Muscle of leg (tissue), 3 donors: ENCODE measurements at regions not wholly inside any gene's neighbourhood (a gene's known extent, or its start where the extent isn't known, plus 50 kb on each side); places are given as distances from the start of the nearest gene placed in this dataset.
"Not testable (repeated sequence)": the region's sequence is repeated elsewhere in the genome, so short reads cannot be mapped to it uniquely, and the experiment has no call there.

ENCODE experiments used
- DNase-seq: peaks from one replicate; pipeline ENCODE4 v3.0.0; 2013
- H3K27ac ChIP-seq: one replicate; pipeline ENCODE4 v1.5.1; 2013; ENCODE audit warnings: mild to moderate bottlenecking, low read length, control low read depth
- H3K27me3 ChIP-seq: one replicate; pipeline ENCODE4 v1.6.1; 2013; ENCODE audit warnings: low read length; ENCODE audit not compliant: control insufficient read depth, insufficient read depth
- H3K36me3 ChIP-seq: one replicate; pipeline ENCODE4 v1.6.1; 2013; ENCODE audit warnings: low read length; ENCODE audit not compliant: control insufficient read depth, insufficient read depth
- H3K4me1 ChIP-seq: one replicate; pipeline ENCODE4 v1.6.1; 2013; ENCODE audit warnings: low read length; ENCODE audit not compliant: control insufficient read depth, insufficient read depth
- H3K4me3 ChIP-seq: one replicate; pipeline ENCODE4 v1.5.1; 2013; ENCODE audit warnings: low read length, control low read depth
- H3K9me3 ChIP-seq: replicated peaks from 2 replicates; pipeline ENCODE4 v1.6.1; 2013; ENCODE audit warnings: low read depth, low read length; ENCODE audit not compliant: control insufficient read depth
- WGBS: methylation state at CpG from one replicate; pipeline ENCODE4 v1.1.5; 2013; ENCODE audit warnings: missing lambda C conversion rate; ENCODE audit not compliant: insufficient coverage; 5-methylcytosine and 5-hydroxymethylcytosine counted together

DNA sequence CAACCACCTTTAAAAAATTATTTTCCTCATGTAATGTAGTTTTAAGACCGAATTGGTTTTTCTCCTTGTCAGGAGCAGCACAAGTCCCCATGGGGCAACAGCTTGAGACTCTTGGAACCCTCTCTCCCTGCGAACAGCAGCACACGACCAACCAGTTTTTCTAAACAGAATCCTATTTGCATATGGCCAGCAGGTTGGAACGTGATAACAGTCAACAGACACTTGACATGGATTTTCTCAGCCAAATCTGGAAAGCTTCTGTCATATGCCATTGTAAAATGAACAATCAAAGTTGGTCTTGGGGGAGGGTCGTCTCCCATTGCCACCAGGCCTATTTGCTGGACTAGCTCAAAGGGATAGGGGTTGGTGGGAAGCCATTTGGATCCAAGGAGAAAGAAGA is 1915.0 kb upstream of the FLRT2 start:
- Histone ChIP-seq H3K9me3 (no peaks in the 10 kb centered on the region), H3K27ac (no peak overlapping the region), H3K4me3 (no peak overlapping the region), H3K27me3 (no peaks in the 10 kb centered on the region), H3K4me1 (no peaks in the 10 kb centered on the region), H3K36me3 (no peaks in the 10 kb centered on the region)
- 82% methylated on average over 3 of the region's 5 CpGs for WGBS
- no peak for DNase-seq

DNA sequence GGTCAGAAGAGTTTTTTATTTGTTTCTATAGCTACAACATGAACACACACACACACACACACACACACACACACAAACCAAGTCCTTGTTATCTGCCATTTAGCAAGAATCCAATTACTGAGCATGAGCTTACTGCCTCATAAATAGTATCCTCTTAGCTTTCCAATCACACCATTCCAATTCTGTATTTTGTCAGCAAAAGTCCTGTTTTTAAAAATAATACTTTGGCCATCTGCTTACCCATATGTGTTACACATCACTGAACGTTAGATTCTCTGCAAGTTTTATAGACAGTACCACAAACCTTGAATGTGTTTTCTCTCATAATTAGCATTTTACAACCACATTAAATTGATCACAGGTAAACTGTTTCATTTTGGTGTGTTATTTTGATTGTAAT is 1905.4 kb upstream of the FLRT2 start:
- DNase-seq: peak; percentile 29
- WGBS: no CpG with 5 or more reads among the region's 1 CpG

DNA sequence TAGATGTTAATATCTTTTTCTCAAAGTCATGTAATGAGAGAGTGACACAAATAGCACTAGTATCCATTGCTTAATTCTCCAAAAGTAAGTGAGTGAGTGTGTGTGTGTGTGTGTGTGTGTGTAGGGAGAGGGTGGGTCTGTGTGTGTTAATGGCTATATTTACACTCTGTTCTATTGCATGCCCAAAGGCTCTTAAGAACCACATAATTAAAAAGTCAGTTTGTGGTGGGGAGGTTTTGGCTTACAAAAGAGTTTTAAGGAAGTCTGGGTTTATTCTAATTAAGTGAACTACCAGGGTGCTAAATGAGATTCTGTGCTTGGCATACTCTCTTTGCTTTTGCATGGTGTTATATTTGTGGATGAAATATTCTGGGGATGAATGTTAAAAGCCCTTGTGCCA is 1897.6 kb upstream of the FLRT2 start:
- Histone ChIP-seq H3K4me1 (no peaks in the 10 kb centered on the region), H3K36me3 (no peaks in the 10 kb centered on the region), H3K27me3 (no peaks in the 10 kb centered on the region), H3K27ac (no peak overlapping the region), H3K9me3 (no peaks in the 10 kb centered on the region), H3K4me3 (no peak overlapping the region)
- no peak for DNase-seq

More for the DNA sequence above, 1905.4 kb upstream of the FLRT2 start:
- no peak overlapping the region for H3K4me3 ChIP-seq
- no peak overlapping the region for H3K27ac ChIP-seq
- no peaks in the 10 kb centered on the region for H3K9me3 ChIP-seq
- no peaks in the 10 kb centered on the region for H3K36me3 ChIP-seq
- no peaks in the 10 kb centered on the region for H3K27me3 ChIP-seq
- H3K4me1 ChIP-seq: no peaks in the 10 kb centered on the region

DNA sequence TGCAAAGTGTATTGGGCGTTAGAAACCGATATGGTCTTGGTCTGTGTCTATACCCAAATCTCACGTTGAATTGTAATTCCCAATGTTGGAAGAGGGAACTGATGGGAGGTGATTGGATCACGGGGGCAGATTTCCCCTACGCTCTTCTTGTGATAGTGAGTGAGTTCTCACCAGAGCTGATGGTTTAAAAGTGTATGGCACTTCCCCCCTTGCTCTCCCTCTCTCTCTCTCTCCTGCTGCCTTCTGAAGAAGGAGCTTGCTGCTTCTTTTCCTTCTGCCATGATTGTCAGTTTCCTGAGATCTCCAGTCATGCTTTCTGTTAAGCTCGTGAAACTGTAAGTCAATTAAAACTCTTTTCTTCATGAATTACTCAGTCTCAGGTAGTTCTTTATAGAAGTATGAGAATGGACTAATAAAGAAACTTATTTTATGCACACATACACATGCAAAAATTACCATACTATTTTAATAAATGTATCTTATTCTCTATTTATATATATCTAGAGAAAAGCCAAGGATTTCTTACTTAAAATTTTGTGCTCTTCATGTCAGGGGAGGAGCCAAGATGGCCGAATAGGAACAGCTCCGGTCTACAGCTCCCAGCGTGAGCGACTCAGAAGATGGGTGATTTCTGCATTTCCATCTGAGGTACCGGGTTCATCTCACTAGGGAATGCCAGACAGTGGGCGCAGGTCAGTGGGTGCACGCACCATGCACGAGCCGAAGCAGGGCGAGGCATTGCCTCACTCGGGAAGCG is 1891.0 kb upstream of the FLRT2 start:
- H3K4me1 ChIP-seq: no peaks in the 10 kb centered on the region
- H3K36me3 ChIP-seq: no peaks in the 10 kb centered on the region
- no peak overlapping the region for H3K27ac ChIP-seq
- DNase-seq: no peak
- no peaks in the 10 kb centered on the region for H3K9me3 ChIP-seq
- no peaks in the 10 kb centered on the region for H3K27me3 ChIP-seq
- H3K4me3 ChIP-seq: no peak overlapping the region
- WGBS: 88% methylated on average over 11 of the region's 18 CpGs

DNA sequence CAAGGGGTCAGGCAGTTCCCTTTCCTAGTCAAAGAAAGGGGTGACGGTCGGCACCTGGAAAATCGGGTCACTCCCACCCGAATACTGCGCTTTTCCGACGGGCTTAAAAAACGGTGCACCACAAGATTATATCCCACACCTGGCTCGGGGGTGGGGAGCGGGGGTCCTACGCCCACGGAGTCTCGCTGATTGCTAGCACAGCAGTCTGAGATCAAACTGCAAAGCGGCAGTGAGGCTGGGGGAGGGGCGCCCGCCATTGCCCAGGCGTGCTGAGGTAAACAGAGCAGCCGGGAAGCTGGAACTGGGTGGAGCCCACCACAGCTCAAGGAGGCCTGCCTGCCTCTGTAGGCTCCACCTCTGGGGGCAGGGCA is 1890.5 kb upstream of the FLRT2 start:
- H3K36me3 ChIP-seq, H3K4me1 ChIP-seq, H3K9me3 ChIP-seq, H3K4me3 ChIP-seq, H3K27ac ChIP-seq, DNase-seq, H3K27me3 ChIP-seq: not testable (repeated sequence)
- WGBS: 90% methylated on average over 8 of the region's 18 CpGs

DNA sequence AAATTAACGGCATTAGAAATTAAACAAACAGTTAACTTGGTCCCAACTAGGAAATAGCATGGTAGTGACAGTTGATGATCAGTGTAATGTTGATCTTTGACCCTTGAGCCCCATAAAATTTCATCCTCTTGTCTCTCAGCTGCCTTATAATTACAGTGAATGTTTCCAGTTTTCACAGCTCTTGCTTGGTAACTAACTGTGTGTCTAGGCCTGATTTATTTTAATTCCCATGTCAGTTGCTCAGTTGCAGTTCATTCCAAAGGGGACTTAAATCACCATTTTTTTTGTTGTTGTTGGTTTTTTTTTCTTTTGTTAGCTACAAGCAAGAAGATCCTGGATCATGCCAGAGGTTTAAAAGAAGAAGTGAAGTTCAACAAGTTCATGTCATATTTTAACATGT is 1883.7 kb upstream of the FLRT2 start:
- no peak overlapping the region for H3K4me3 ChIP-seq
- H3K36me3 ChIP-seq: no peaks in the 10 kb centered on the region
- no peaks in the 10 kb centered on the region for H3K9me3 ChIP-seq
- H3K27me3 ChIP-seq: no peaks in the 10 kb centered on the region
- no CpG with 5 or more reads among the region's 1 CpG for WGBS
- H3K4me1 ChIP-seq: no peaks in the 10 kb centered on the region
- H3K27ac ChIP-seq: no peak overlapping the region
- DNase-seq: no peak

DNA sequence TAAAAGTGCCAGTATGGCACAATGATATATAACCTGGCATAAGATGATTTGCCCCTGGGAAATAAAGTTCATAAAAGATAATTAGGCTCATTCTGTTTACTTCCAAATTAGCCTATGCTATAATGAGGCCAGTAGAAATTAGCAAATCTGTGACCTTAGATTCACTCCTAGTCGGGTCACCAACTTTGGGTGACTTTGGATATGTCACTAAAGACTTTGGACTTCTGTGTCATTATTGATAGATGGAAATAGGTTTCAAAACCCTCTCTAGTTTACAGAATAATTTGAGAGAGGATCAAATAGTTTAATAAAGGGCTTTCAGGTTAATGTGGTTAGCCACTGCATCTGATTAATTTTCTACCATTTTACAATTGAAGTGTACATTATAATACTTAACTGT is 1869.3 kb upstream of the FLRT2 start:
- H3K27ac ChIP-seq: no peak overlapping the region
- no peaks in the 10 kb centered on the region for H3K9me3 ChIP-seq
- no peak overlapping the region for H3K4me3 ChIP-seq
- no peaks in the 10 kb centered on the region for H3K36me3 ChIP-seq
- no peaks in the 10 kb centered on the region for H3K27me3 ChIP-seq
- DNase-seq: no peak
- H3K4me1 ChIP-seq: no peaks in the 10 kb centered on the region
- WGBS: no CpG with 5 or more reads among the region's 1 CpG

DNA sequence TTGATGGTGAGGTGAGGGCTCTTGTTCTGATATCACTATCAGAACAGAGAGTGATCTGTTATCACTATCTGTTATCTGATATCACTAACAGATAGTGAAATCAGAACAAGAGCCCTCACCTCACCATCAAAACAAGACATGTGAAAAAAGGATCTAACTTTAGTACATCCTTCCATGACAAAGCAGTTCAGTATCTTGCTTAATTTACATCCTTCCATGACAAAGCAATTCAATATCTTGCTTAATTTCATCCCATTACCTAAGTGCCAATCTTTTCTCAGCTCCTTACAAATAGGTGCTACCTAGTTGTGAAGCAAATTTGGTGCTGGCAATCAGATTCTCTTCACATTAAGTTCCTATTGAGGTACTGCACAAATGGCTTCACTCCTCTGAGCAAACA is 1865.6 kb upstream of the FLRT2 start:
- H3K4me3 ChIP-seq: no peak overlapping the region
- no peaks in the 10 kb centered on the region for H3K9me3 ChIP-seq
- H3K36me3 ChIP-seq: no peaks in the 10 kb centered on the region
- H3K4me1 ChIP-seq: no peaks in the 10 kb centered on the region
- H3K27ac ChIP-seq: no peak overlapping the region
- H3K27me3 ChIP-seq: no peaks in the 10 kb centered on the region
- DNase-seq: no peak

DNA sequence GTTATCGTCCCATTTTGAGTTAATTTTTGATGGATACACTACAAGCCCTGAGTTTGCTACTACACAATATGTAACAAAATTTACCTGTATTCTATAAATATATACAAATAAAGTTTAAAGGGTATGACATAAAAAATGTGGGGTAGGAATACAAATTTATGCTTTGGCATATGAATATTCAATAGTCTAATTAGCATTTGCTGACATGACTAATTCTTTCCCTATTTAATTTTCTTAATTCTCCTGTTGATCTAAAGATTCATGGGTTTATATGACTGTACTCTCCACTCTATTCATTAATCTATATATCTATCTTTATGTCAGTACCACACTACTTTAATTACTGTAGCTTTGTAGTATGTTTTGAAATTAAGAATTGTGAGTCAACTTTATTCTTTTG is 1840.7 kb upstream of the FLRT2 start:
- no peak overlapping the region for H3K4me3 ChIP-seq
- H3K4me1 ChIP-seq: no peaks in the 10 kb centered on the region
- no CpG with 5 or more reads among the region's 1 CpG for WGBS
- no peak for DNase-seq
- H3K27me3 ChIP-seq: no peaks in the 10 kb centered on the region
- no peaks in the 10 kb centered on the region for H3K9me3 ChIP-seq
- no peak overlapping the region for H3K27ac ChIP-seq
- H3K36me3 ChIP-seq: no peaks in the 10 kb centered on the region

DNA sequence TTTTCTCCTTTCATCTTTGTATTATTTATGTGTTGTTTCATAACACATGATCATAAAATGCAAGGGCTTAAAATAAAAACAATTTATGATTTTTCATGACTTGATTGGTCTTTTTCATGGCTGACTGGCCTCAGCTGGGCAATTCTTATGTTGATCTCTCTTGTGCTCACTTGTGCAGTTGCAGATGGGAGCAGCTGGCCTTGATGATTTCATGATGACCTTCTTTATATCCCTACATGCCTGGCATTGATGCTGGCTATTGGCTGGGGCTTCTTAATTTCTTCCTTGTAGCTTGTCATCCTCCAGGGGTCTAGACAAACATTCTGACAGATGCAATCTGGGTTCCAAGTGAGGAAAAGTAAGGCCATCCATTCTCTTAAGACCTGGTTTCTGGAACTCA is 1832.8 kb upstream of the FLRT2 start:
- no peak for DNase-seq
- H3K27me3 ChIP-seq: no peaks in the 10 kb centered on the region
- H3K36me3 ChIP-seq: no peaks in the 10 kb centered on the region
- H3K27ac ChIP-seq: no peak overlapping the region
- H3K4me1 ChIP-seq: no peaks in the 10 kb centered on the region
- H3K4me3 ChIP-seq: no peak overlapping the region
- no peaks in the 10 kb centered on the region for H3K9me3 ChIP-seq

DNA sequence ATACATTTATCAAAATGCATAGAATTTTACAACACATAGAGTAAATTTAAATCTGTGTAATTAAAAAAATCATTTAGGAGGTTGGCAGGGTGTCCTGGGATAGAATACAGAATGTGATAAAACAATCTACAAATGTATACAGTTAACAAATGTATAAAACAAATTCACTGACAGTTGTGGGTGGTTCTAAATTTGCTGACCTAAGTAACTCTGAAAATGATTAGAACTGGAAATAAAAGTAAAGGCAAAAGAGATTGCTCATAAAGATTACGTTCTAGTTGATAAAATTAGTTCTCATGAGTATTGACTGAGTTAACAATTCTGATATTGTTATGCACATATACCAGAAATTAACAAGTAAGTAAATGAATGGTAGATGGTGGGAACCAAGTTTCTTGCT is 1827.3 kb upstream of the FLRT2 start:
- no CpG with 5 or more reads among the region's 1 CpG for WGBS
- Histone ChIP-seq H3K4me3 (no peak overlapping the region), H3K9me3 (no peaks in the 10 kb centered on the region), H3K4me1 (no peaks in the 10 kb centered on the region), H3K27ac (no peak overlapping the region), H3K27me3 (no peaks in the 10 kb centered on the region), H3K36me3 (no peaks in the 10 kb centered on the region)
- DNase-seq: no peak
